ENCODE measurements at regions not wholly inside any gene's neighbourhood (a gene's known extent, or its start where the extent isn't known, plus 50 kb on each side); places are given as distances from the start of the nearest gene placed in this dataset.

GRCh38 chr10:30556189-30556588, 73.4 kb downstream of the LYZL2 start:
- no peak for TF ChIP-seq EZH2 (IDR thresholded peaks at IDR 0.05; ENCODE audit: low read depth, unreplicated experiment)
- no peak for TF ChIP-seq CTCF (conservative IDR thresholded peaks at IDR 0.05; ENCODE audit: low read depth in 2 of 2)
- TF ChIP-seq POLR2AphosphoS5 (IDR thresholded peaks at IDR 0.05; ENCODE audit: low read depth): no peak
